Activated CD4-positive, alpha-beta T cell treated with anti-CD3 and anti-CD28 coated beads, Interleukin-2, amount 10 ng/mL, durations not matched to agents 24 days and 14 days (primary cell): ENCODE measurements at regions not wholly inside any gene's neighbourhood (a gene's known extent, or its start where the extent isn't known, plus 50 kb on each side); places are given as distances from the start of the nearest gene placed in this dataset.

Experiments used
- DNase-seq: peaks from one replicate; pipeline ENCODE4 v3.0.0; 2022
- H3K27ac Mint-ChIP-seq: one replicate; pipeline ENCODE4 v1.8.0; 2022; ENCODE audit warnings: mild to moderate bottlenecking, mixed read lengths
- H3K27me3 Mint-ChIP-seq: one replicate; pipeline ENCODE4 v1.8.0; 2022; ENCODE audit warnings: mixed read lengths
- H3K36me3 Mint-ChIP-seq: one replicate; pipeline ENCODE4 v1.8.0; 2022; ENCODE audit warnings: low read depth, mild to moderate bottlenecking, mixed read lengths
- H3K4me1 Mint-ChIP-seq: one replicate; pipeline ENCODE4 v1.8.0; 2021; ENCODE audit warnings: mixed read lengths
- H3K4me3 Mint-ChIP-seq: one replicate; pipeline ENCODE4 v1.8.0; 2022; ENCODE audit warnings: mild to moderate bottlenecking, moderate library complexity, mixed read lengths
- H3K9me3 Mint-ChIP-seq: one replicate; pipeline ENCODE4 v1.8.0; 2021; ENCODE audit warnings: mixed read lengths
- intact Hi-C: fragments of 100-400 bp; cut with micrococcal nuclease; formaldehyde crosslinking; loops from one replicate; pipeline ENCODE4 v1.15.1; 2023

- Mint-ChIP-seq H3K4me3 (no peak overlapping the region), H3K36me3 (no peaks in the 10 kb centered on the region), H3K27ac (no peak overlapping the region), H3K4me1 (no peaks in the 10 kb centered on the region), H3K27me3 (no peaks in the 10 kb centered on the region), H3K9me3 (peaks cover 3% of the 10 kb centered on the region)
- no peak for DNase-seq
- intact Hi-C loops, result no loop called here
Measured at GRCh38 chr6:62626661-62627060, 340.6 kb upstream of the KHDRBS2 start.

GRCh38 chr6:62623846-62624532, 338.0 kb upstream of the KHDRBS2 start:
- Mint-ChIP-seq H3K27me3 (no peaks in the 10 kb centered on the region), H3K9me3 (peaks cover 3% of the 10 kb centered on the region), H3K27ac (no peak overlapping the region), H3K4me3 (no peak overlapping the region), H3K36me3 (no peaks in the 10 kb centered on the region), H3K4me1 (no peaks in the 10 kb centered on the region)
- intact Hi-C loops, result no loop called here
- DNase-seq, result no peak

GRCh38 chr6:62615366-62616015, 329.5 kb upstream of the KHDRBS2 start:
- no peaks in the 10 kb centered on the region for H3K4me1 Mint-ChIP-seq
- H3K27me3 Mint-ChIP-seq, result no peaks in the 10 kb centered on the region
- H3K27ac Mint-ChIP-seq, result no peak overlapping the region
- DNase-seq, result no peak
- H3K36me3 Mint-ChIP-seq, result no peaks in the 10 kb centered on the region
- intact Hi-C loops, result no loop called here
- peaks cover 15% of the 10 kb centered on the region for H3K9me3 Mint-ChIP-seq
- no peak overlapping the region for H3K4me3 Mint-ChIP-seq

GRCh38 chr6:62614442-62614841, 328.4 kb upstream of the KHDRBS2 start:
- no peak for DNase-seq
- peaks cover 15% of the 10 kb centered on the region for H3K9me3 Mint-ChIP-seq

GRCh38 chr6:62613928-62614327, 327.9 kb upstream of the KHDRBS2 start:
- H3K27me3 Mint-ChIP-seq, result no peaks in the 10 kb centered on the region
- no peaks in the 10 kb centered on the region for H3K36me3 Mint-ChIP-seq
- DNase-seq, result no peak
- H3K4me1 Mint-ChIP-seq, result no peaks in the 10 kb centered on the region
- intact Hi-C loops, result no loop called here
- peaks cover 15% of the 10 kb centered on the region for H3K9me3 Mint-ChIP-seq
- H3K27ac Mint-ChIP-seq, result no peak overlapping the region
- no peak overlapping the region for H3K4me3 Mint-ChIP-seq

More at GRCh38 chr6:62614442-62614841, 328.4 kb upstream of the KHDRBS2 start:
- Mint-ChIP-seq H3K27me3 (no peaks in the 10 kb centered on the region), H3K27ac (no peak overlapping the region), H3K4me3 (no peak overlapping the region), H3K36me3 (no peaks in the 10 kb centered on the region), H3K4me1 (no peaks in the 10 kb centered on the region)
- intact Hi-C loops, result no loop called here

- intact Hi-C loops, result no loop called here
Measured at GRCh38 chr6:62612471-62612870, 326.4 kb upstream of the KHDRBS2 start.

GRCh38 chr6:62570372-62570771, 284.3 kb upstream of the KHDRBS2 start:
- DNase-seq, result no peak
- no peaks in the 10 kb centered on the region for H3K4me1 Mint-ChIP-seq
- H3K36me3 Mint-ChIP-seq, result no peaks in the 10 kb centered on the region
- H3K4me3 Mint-ChIP-seq, result no peak overlapping the region
- no peaks in the 10 kb centered on the region for H3K27me3 Mint-ChIP-seq
- H3K27ac Mint-ChIP-seq, result no peak overlapping the region
- H3K9me3 Mint-ChIP-seq, result no peaks in the 10 kb centered on the region
- intact Hi-C loops, result no loop called here

More at GRCh38 chr6:62612471-62612870, 326.4 kb upstream of the KHDRBS2 start:
- Mint-ChIP-seq H3K27ac (no peak overlapping the region), H3K9me3 (peaks cover 15% of the 10 kb centered on the region), H3K4me1 (no peaks in the 10 kb centered on the region), H3K36me3 (no peaks in the 10 kb centered on the region), H3K27me3 (no peaks in the 10 kb centered on the region), H3K4me3 (no peak overlapping the region)
- no peak for DNase-seq

GRCh38 chr6:62541502-62541901, 255.5 kb upstream of the KHDRBS2 start:
- intact Hi-C loops, result no loop called here
- DNase-seq, result no peak
- H3K27ac Mint-ChIP-seq, result no peak overlapping the region

GRCh38 chr6:62530985-62531384, 245.0 kb upstream of the KHDRBS2 start:
- no peak for DNase-seq
- Mint-ChIP-seq H3K36me3 (no peaks in the 10 kb centered on the region), H3K27me3 (no peaks in the 10 kb centered on the region), H3K4me3 (no peak overlapping the region), H3K4me1 (no peaks in the 10 kb centered on the region), H3K9me3 (peaks cover 11% of the 10 kb centered on the region), H3K27ac (no peak overlapping the region)
- intact Hi-C loops, result no loop called here

More at GRCh38 chr6:62541502-62541901, 255.5 kb upstream of the KHDRBS2 start:
- Mint-ChIP-seq H3K4me3 (no peak overlapping the region), H3K36me3 (no peaks in the 10 kb centered on the region), H3K9me3 (peaks cover 3% of the 10 kb centered on the region), H3K4me1 (no peaks in the 10 kb centered on the region), H3K27me3 (no peaks in the 10 kb centered on the region)

GRCh38 chr6:62528894-62529526, 243.0 kb upstream of the KHDRBS2 start:
- Mint-ChIP-seq H3K27me3 (no peaks in the 10 kb centered on the region), H3K9me3 (peaks cover 8% of the 10 kb centered on the region), H3K36me3 (no peaks in the 10 kb centered on the region), H3K27ac (no peak overlapping the region), H3K4me1 (no peaks in the 10 kb centered on the region), H3K4me3 (no peak overlapping the region)
- DNase-seq, result no peak
- intact Hi-C loops, result no loop called here

GRCh38 chr6:62523630-62524029, 237.6 kb upstream of the KHDRBS2 start:
- Mint-ChIP-seq H3K27ac (no peak overlapping the region), H3K9me3 (peaks cover 4% of the 10 kb centered on the region), H3K4me3 (no peak overlapping the region)

GRCh38 chr6:62519574-62519973, 233.5 kb upstream of the KHDRBS2 start:
- no peak overlapping the region for H3K27ac Mint-ChIP-seq
- no peak for DNase-seq
- H3K36me3 Mint-ChIP-seq, result no peaks in the 10 kb centered on the region
- H3K27me3 Mint-ChIP-seq, result no peaks in the 10 kb centered on the region
- H3K4me1 Mint-ChIP-seq, result no peaks in the 10 kb centered on the region
- intact Hi-C loops, result no loop called here
- no peak overlapping the region for H3K4me3 Mint-ChIP-seq
- peaks cover 9% of the 10 kb centered on the region for H3K9me3 Mint-ChIP-seq

More at GRCh38 chr6:62523630-62524029, 237.6 kb upstream of the KHDRBS2 start:
- no peaks in the 10 kb centered on the region for H3K4me1 Mint-ChIP-seq
- intact Hi-C loops, result no loop called here
- H3K27me3 Mint-ChIP-seq, result no peaks in the 10 kb centered on the region
- H3K36me3 Mint-ChIP-seq, result no peaks in the 10 kb centered on the region
- no peak for DNase-seq

GRCh38 chr6:62516291-62517141, 230.5 kb upstream of the KHDRBS2 start:
- Mint-ChIP-seq H3K4me3 (no peak overlapping the region), H3K36me3 (no peaks in the 10 kb centered on the region), H3K9me3 (peaks cover 9% of the 10 kb centered on the region), H3K27me3 (no peaks in the 10 kb centered on the region), H3K27ac (no peak overlapping the region), H3K4me1 (no peaks in the 10 kb centered on the region)
- DNase-seq, result no peak
- intact Hi-C loops, result no loop called here
